Sigmoid colon (tissue), 6 donors: ENCODE measurements at regions not wholly inside any gene's neighbourhood (a gene's known extent, or its start where the extent isn't known, plus 50 kb on each side); places are given as distances from the start of the nearest gene placed in this dataset.
"Not testable (repeated sequence)": the region's sequence is repeated elsewhere in the genome, so short reads cannot be mapped to it uniquely, and the experiment has no call there.

Experiments used
- DNase-seq: peaks from one replicate; pipeline ENCODE4 v3.0.0-alpha.2; 2019
- H3K27ac ChIP-seq, 4 donors: fragments of 200-600 bp; sonication (generic); one replicate each; pipeline ENCODE4 v1.5.1; 2016 to 2019; ENCODE audit warnings: mild to moderate bottlenecking in 1 of 4
- H3K27me3 ChIP-seq, 3 donors: fragments of 200-600 bp; sonication (generic); one replicate each; pipeline ENCODE4 v1.5.1; 2019; ENCODE audit warnings: mild to moderate bottlenecking in 1 of 3
- H3K36me3 ChIP-seq, 4 donors: fragments of 200-600 bp; sonication (generic); one replicate each; pipeline ENCODE4 v1.5.1; 2016 to 2019
- H3K4me1 ChIP-seq, 4 donors: fragments of 200-600 bp; sonication (generic); one replicate each; pipeline ENCODE4 v1.5.1; 2017 to 2019
- H3K4me3 ChIP-seq, 4 donors: fragments of 200-600 bp; sonication (generic); one replicate each; pipeline ENCODE4 v1.5.1; 2017 to 2019; ENCODE audit warnings: mild to moderate bottlenecking in 2 of 4, moderate library complexity in 1 of 4
- H3K9me3 ChIP-seq, 4 donors: fragments of 200-600 bp in 3 of 4; sonication (generic) in 3 of 4; one replicate each; pipeline versions ENCODE4 v1.5.1 to v1.6.1; 2013 to 2019
- CTCF ChIP-seq, 4 experiments: fragments of 450-650 bp in 3 of 4; fragments of 200-600 bp in 1 of 4; IDR thresholded peaks; one replicate each; pipeline ENCODE4 v1.5.1; 2016 to 2019; ENCODE audit warnings: antibody characterized with exemption in 4 of 4, mild to moderate bottlenecking in 3 of 4, moderate library complexity in 2 of 4
- EP300 ChIP-seq, 4 donors: sonication (generic); formaldehyde crosslinking; IDR thresholded peaks; one replicate each; pipeline ENCODE4 v1.6.1; 2017; ENCODE audit warnings: antibody characterized with exemption in 4 of 4
- POLR2A ChIP-seq, 2 donors: fragments of 450-650 bp; IDR thresholded peaks; one replicate each; pipeline ENCODE4 v1.6.1; 2016; ENCODE audit warnings: antibody characterized with exemption in 2 of 2, mild to moderate bottlenecking in 2 of 2, moderate library complexity in 2 of 2
- POLR2AphosphoS5 ChIP-seq, 4 donors: sonication (generic); formaldehyde crosslinking; IDR thresholded peaks; one replicate each; pipeline ENCODE4 v1.6.1; 2017; ENCODE audit warnings: antibody characterized with exemption in 4 of 4
- WGBS, 2 donors: extraction: QIAGEN DNeasy Blood & Tissue Kit; methylation state at CpG; one replicate each; pipeline ENCODE4 v1.1.7; 2013; 5-methylcytosine and 5-hydroxymethylcytosine counted together
- intact Hi-C: fragments of 100-400 bp; cut with DNase I; formaldehyde crosslinking; loops from one replicate; pipeline ENCODE4 v1.15.1; 2023
- donor health status: healthy with polysubstance abuse.
- donor health status: healthy.

DNA sequence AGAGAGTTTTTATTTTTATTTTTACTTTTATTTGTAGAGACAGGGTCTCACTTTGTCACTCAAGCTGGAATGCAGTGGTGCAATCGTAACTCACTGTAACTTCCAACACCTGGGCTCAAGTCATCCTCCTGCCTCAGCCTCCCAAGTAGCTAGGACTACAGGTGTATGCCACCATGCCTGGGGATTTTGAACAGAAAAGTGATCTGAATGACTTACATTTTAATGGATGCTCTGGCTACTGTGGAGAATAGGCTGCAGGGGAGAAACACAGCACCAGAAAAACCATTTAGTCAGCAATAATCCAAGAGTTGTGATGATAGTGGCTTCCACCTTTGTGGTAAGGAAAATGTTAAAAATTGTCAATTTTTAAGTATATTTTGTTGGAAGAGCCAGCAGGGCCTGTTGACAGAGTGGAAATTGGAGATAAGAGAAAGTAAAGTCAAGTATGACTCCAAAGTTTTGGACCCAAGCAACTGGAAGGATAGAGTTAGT is 106.0 kb upstream of the LOC128125822 start:
- intact Hi-C loops: no loop called here
- Histone ChIP-seq H3K4me3 (no peak overlapping the region), H3K27ac (no peak overlapping the region), H3K9me3 (no peaks in the 10 kb centered on the region), H3K4me1 (peaks cover 0 to 10% (median 3%) of the 10 kb centered on the region in 4 donors), H3K27me3 (no peaks in the 10 kb centered on the region), H3K36me3 (no peaks in the 10 kb centered on the region)
- 93 to 95% methylated on average over 1 of the region's 1 CpG for WGBS, 2 donors
- no peak for DNase-seq
- no peak for TF ChIP-seq POLR2A (IDR thresholded peaks at IDR 0.05)
- TF ChIP-seq CTCF (IDR thresholded peaks at IDR 0.05): no peak
- no peak for TF ChIP-seq POLR2AphosphoS5 (IDR thresholded peaks at IDR 0.05)
- TF ChIP-seq EP300 (IDR thresholded peaks at IDR 0.05): no peak

DNA sequence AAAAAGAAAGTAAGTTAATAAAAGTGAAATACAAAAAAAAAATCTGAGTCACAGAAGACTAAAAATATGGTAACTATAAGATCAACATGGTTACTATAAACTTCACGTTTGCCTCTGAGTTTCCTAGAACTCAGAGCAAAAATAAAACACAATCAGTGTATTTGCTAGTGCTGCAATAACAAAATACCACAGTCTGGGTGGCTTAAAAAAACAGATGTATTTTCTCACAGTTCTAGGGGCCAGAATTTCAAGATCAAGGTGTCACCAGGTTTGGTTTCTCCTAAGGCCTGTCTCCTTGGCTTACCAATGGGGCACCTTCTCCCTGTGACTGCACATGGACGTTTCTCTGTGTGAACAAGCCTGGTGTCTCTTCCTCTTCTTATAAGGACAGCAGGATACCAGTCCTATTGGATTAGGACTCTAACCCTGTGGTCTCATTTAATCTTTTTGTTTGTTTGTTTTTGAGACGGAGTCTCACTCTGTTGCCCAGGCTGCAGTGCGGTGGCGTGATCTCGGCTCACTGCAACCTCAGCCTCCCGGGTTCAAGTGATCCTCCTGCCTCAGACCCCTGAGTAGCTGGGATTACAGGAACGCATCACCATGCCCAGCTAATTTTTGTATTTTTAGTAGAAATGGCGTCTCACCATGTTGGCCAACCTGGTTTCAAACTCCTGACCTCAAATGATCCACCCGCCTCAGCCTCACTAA is 104.9 kb upstream of the LOC128125822 start:
- intact Hi-C loops: no loop called here
- Histone ChIP-seq H3K9me3 (no peaks in the 10 kb centered on the region), H3K4me3 (no peak overlapping the region), H3K36me3 (no peaks in the 10 kb centered on the region), H3K4me1 (no peaks in the 10 kb centered on the region), H3K27me3 (no peaks in the 10 kb centered on the region), H3K27ac (no peak overlapping the region)
- no peak for DNase-seq
- TF ChIP-seq EP300 (IDR thresholded peaks at IDR 0.05) (no peak), POLR2A (IDR thresholded peaks at IDR 0.05) (no peak), CTCF (IDR thresholded peaks at IDR 0.05) (no peak), POLR2AphosphoS5 (IDR thresholded peaks at IDR 0.05) (no peak)
- WGBS, 2 donors: 85 to 88% methylated on average over 10 of the region's 10 CpGs

GRCh38 chr6:63471145-63471544 is 101.1 kb upstream of the LOC128125822 start:
- H3K36me3 ChIP-seq, H3K4me3 ChIP-seq, DNase-seq, H3K27me3 ChIP-seq, H3K9me3 ChIP-seq, H3K4me1 ChIP-seq, intact Hi-C loops, H3K27ac ChIP-seq: not testable (repeated sequence)
- 95 to 98% methylated on average over 2 of the region's 2 CpGs for WGBS, 2 donors

DNA sequence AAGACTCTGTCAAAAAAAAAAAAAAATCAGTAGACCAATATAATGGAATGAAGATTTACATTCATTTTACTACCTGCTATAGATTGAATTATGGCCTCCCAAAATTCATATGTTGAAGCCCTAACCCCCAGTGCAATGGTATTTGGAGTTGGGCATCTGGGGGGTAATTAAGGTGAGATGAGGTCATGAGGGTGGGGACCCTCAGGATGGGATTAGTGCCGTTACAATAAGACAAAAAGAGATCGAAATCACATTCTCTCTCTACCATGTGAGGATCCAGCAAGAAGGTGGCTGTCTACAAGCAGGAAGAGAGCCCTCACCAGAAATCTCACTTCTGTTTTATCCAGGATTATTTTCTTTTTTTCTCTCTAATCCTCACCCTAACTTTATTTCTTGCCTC is 100.6 kb upstream of the LOC128125822 start:
- DNase-seq: no peak
- Histone ChIP-seq H3K36me3 (no peaks in the 10 kb centered on the region), H3K4me3 (no peak overlapping the region), H3K4me1 (no peaks in the 10 kb centered on the region), H3K9me3 (no peaks in the 10 kb centered on the region), H3K27me3 (no peaks in the 10 kb centered on the region), H3K27ac (no peak overlapping the region)
- 88 to 96% methylated on average over 2 of the region's 2 CpGs for WGBS, 2 donors
- intact Hi-C loops: no loop called here
- no peak for TF ChIP-seq CTCF (IDR thresholded peaks at IDR 0.05)
- no peak for TF ChIP-seq POLR2A (IDR thresholded peaks at IDR 0.05)
- TF ChIP-seq EP300 (IDR thresholded peaks at IDR 0.05): no peak
- no peak for TF ChIP-seq POLR2AphosphoS5 (IDR thresholded peaks at IDR 0.05)

DNA sequence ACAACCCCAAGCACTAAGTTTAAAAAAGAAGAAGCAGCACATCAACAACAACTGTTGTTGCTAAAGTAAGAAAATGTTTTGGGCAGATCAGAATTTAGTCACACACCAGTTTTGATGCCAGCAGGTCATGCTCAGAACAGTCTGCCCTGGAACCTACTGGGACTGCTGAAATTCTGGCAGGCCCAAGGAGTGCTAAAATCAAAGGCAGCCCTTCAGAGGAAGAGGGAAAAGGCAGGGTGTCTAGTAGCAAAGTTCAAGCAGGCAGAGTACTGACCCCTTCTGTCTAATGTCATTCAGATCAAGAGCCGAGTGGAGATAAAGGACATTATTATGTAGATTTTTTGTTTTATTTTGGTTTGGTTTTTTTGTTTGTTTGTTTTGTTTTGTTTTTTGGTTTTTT is 96.6 kb upstream of the LOC128125822 start:
- intact Hi-C loops: no loop called here
- Histone ChIP-seq H3K27ac (no peak overlapping the region), H3K4me1 (no peaks in the 10 kb centered on the region), H3K36me3 (no peaks in the 10 kb centered on the region), H3K9me3 (no peaks in the 10 kb centered on the region), H3K27me3 (no peaks in the 10 kb centered on the region), H3K4me3 (no peak overlapping the region)
- TF ChIP-seq POLR2AphosphoS5 (IDR thresholded peaks at IDR 0.05) (no peak), CTCF (IDR thresholded peaks at IDR 0.05) (no peak)
- 64 to 75% methylated on average over 1 of the region's 1 CpG for WGBS, 2 donors
- DNase-seq: no peak
